SU-DHL-6 (cell line): ENCODE measurements at regions not wholly inside any gene's neighbourhood (a gene's known extent, or its start where the extent isn't known, plus 50 kb on each side); places are given as distances from the start of the nearest gene placed in this dataset.

Source experiments
- EZH2phosphoT487 ChIP-seq: fragments of 200-600 bp; sonication (generic), shearing (Covaris generic); conservative IDR thresholded peaks from 2 replicates; pipeline ENCODE4 v1.6.1; 2018; ENCODE audit warnings: mild to moderate bottlenecking, antibody characterized with exemption, low read length, moderate library complexity, mixed read lengths
- TF ChIP-seq, protein P1 (sequence below): fragments of 200-600 bp; sonication (generic); IDR thresholded peaks from one replicate; pipeline ENCODE4 v1.5.1; 2017; ENCODE audit warnings: antibody characterized with exemption, mild to moderate bottlenecking, low read length, moderate library complexity; ENCODE audit not compliant: insufficient read depth, poor library complexity, severe bottlenecking

DNA sequence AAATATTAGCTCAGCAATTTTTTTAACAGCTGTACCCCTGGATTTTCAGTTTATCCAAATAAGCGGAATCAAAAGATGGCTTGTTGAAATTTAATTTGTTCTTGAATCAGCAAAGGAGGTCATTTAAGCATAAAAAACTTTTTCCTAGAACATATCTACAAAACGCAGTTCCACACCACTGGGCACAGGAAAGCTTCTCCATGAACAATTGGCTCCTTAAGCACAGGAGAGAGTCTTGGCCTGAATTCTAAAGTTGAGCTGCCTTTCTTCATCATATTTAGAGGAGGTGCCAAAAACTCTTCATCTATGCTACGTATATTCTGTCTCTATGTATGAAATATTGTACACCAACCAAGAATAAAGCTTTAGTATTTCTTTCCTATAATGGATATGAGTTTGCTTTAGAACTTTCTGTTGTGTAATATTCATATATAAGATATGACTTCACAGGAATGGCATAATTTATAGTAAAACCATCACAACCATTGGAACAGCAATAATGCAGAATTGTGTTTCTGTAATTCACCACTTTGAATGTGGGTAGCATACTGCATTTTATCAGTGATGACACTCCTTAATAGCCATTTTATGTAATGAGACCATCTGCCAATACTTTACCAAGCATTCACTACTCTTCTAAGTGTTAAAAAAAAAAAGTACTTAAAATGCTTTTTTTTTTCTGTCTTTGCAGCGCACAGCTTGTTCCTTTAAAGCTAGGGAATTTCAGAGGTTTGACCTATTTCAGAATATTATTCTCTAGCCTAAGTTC, 263.7 kb downstream of the SLITRK6 start:
- TF ChIP-seq, protein P1, sequence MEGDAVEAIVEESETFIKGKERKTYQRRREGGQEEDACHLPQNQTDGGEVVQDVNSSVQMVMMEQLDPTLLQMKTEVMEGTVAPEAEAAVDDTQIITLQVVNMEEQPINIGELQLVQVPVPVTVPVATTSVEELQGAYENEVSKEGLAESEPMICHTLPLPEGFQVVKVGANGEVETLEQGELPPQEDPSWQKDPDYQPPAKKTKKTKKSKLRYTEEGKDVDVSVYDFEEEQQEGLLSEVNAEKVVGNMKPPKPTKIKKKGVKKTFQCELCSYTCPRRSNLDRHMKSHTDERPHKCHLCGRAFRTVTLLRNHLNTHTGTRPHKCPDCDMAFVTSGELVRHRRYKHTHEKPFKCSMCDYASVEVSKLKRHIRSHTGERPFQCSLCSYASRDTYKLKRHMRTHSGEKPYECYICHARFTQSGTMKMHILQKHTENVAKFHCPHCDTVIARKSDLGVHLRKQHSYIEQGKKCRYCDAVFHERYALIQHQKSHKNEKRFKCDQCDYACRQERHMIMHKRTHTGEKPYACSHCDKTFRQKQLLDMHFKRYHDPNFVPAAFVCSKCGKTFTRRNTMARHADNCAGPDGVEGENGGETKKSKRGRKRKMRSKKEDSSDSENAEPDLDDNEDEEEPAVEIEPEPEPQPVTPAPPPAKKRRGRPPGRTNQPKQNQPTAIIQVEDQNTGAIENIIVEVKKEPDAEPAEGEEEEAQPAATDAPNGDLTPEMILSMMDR, result no peak
- no peak for TF ChIP-seq EZH2phosphoT487
